Ovary (tissue), 3 donors: ENCODE measurements at regions not wholly inside any gene's neighbourhood (a gene's known extent, or its start where the extent isn't known, plus 50 kb on each side); places are given as distances from the start of the nearest gene placed in this dataset.
"Not testable (repeated sequence)": the region's sequence is repeated elsewhere in the genome, so short reads cannot be mapped to it uniquely, and the experiment has no call there.

Experiments
- CTCF ChIP-seq, 3 donors: fragments of 450-650 bp in 2 of 3; fragments of 200-600 bp in 1 of 3; IDR thresholded peaks; one replicate each; pipeline versions ENCODE4 v1.5.1 to v1.8.0; 2016 to 2022; ENCODE audit warnings: antibody characterized with exemption in 3 of 3, mild to moderate bottlenecking in 1 of 3
- EP300 ChIP-seq: sonication (generic); formaldehyde crosslinking; IDR thresholded peaks from one replicate; pipeline ENCODE4 v1.6.1; 2017; ENCODE audit warnings: antibody characterized with exemption
- POLR2A ChIP-seq: fragments of 450-650 bp; IDR thresholded peaks from one replicate; pipeline ENCODE4 v1.6.1; 2017; ENCODE audit warnings: antibody characterized with exemption, mild to moderate bottlenecking, moderate library complexity
- donor health status: DM: no; HTN: no; CAD: no.

- TF ChIP-seq POLR2A; CTCF (IDR thresholded peaks at IDR 0.05); EP300: not testable (repeated sequence)
These were observed 108.3 kb upstream of the CRYM start for GRCh38 chr16:21386201-21386915.
